Spleen (tissue), 11 donors: ENCODE measurements at regions not wholly inside any gene's neighbourhood (a gene's known extent, or its start where the extent isn't known, plus 50 kb on each side); places are given as distances from the start of the nearest gene placed in this dataset.

Experiments
- DNase-seq: peaks from one replicate; pipeline ENCODE4 v3.0.0-alpha.2; 2020
- H3K27ac ChIP-seq, 8 donors: fragments of 200-600 bp; sonication (generic) in 7 of 8; 1 replicate in 4 of 8; 2 replicates in 4 of 8; pipeline versions ENCODE4 v1.5.0 to v1.8.0; 2016 to 2021; ENCODE audit warnings: inconsistent platforms in 4 of 8, mild to moderate bottlenecking in 4 of 8, moderate library complexity in 1 of 8
- H3K27me3 ChIP-seq, 7 donors: fragments of 200-600 bp; sonication (generic) in 6 of 7; replicated peaks in 1 of 7; 1 replicate in 4 of 7; 2 replicates in 3 of 7; pipeline versions ENCODE4 v1.5.0 to v1.8.0; 2016 to 2021; ENCODE audit warnings: inconsistent platforms in 3 of 7, mild to moderate bottlenecking in 1 of 7
- H3K36me3 ChIP-seq, 6 donors: fragments of 200-600 bp; sonication (generic) in 5 of 6; 1 replicate in 4 of 6; 2 replicates in 2 of 6; pipeline versions ENCODE4 v1.5.0 to v1.8.0; 2016 to 2021; ENCODE audit warnings: inconsistent platforms in 2 of 6
- H3K4me1 ChIP-seq, 6 donors: fragments of 200-600 bp; sonication (generic) in 5 of 6; 1 replicate in 3 of 6; 2 replicates in 3 of 6; pipeline versions ENCODE4 v1.5.0 to v1.8.0; 2016 to 2021; ENCODE audit warnings: inconsistent platforms in 3 of 6
- H3K4me3 ChIP-seq, 8 donors: fragments of 200-600 bp; sonication (generic) in 7 of 8; 1 replicate in 4 of 8; 2 replicates in 4 of 8; pipeline versions ENCODE4 v1.5.0 to v1.8.0; 2016 to 2021; ENCODE audit warnings: inconsistent platforms in 4 of 8, mild to moderate bottlenecking in 4 of 8, moderate library complexity in 2 of 8
- H3K9me3 ChIP-seq, 8 donors: fragments of 200-600 bp; sonication (generic) in 7 of 8; 1 replicate in 4 of 8; 2 replicates in 4 of 8; pipeline versions ENCODE4 v1.5.0 to v1.8.0; 2016 to 2021; ENCODE audit warnings: inconsistent platforms in 4 of 8
- POLR2A ChIP-seq, 3 donors: fragments of 450-650 bp; IDR thresholded peaks; one replicate each; pipeline ENCODE4 v1.5.1; 2017; ENCODE audit warnings: antibody characterized with exemption in 3 of 3, mild to moderate bottlenecking in 1 of 3
- POLR2AphosphoS5 ChIP-seq, 3 donors: sonication (generic); formaldehyde crosslinking; IDR thresholded peaks; one replicate each; pipeline ENCODE4 v1.5.1; 2017; ENCODE audit warnings: antibody characterized with exemption in 3 of 3
- WGBS, 5 donors: extraction: QIAGEN DNeasy Blood & Tissue Kit in 3 of 5; methylation state at CpG; one replicate each; pipeline versions ENCODE4 v1.1.5 to v1.1.7; 2013 to 2018; 5-methylcytosine and 5-hydroxymethylcytosine counted together
- intact Hi-C: fragments of 100-400 bp; cut with DNase I; formaldehyde crosslinking; loops from one replicate; pipeline ENCODE4 v1.15.0; 2023; ENCODE audit warnings: low total_unique reads
- TF ChIP-seq, protein P1 (sequence below), 11 experiments: fragments of 200-600 bp in 7 of 11; fragments of 450-650 bp in 4 of 11; sonication (generic) in 4 of 11; IDR thresholded peaks in 8 of 11; conservative IDR thresholded peaks in 3 of 11; 1 replicate in 7 of 11; 2 replicates in 4 of 11; pipeline versions ENCODE4 v1.4.0 to v1.8.0; 2016 to 2021; ENCODE audit warnings: antibody characterized with exemption in 11 of 11, inconsistent platforms in 4 of 11, mild to moderate bottlenecking in 1 of 11
- donor health status: healthy with polysubstance abuse.
- donor health status: DM: no; HTN: no; CAD: no; lungs with moderate emphysema.
- donor health status: DM: no; HTN: no; CAD: no.
- donor health status: Bipolar disorder and iron deficiency.
- donor health status: healthy.
- donor health status: DM: no; HTN: no; CAD: no.
- donor health status: DM: yes; HTN: yes; CAD: no.

DNA sequence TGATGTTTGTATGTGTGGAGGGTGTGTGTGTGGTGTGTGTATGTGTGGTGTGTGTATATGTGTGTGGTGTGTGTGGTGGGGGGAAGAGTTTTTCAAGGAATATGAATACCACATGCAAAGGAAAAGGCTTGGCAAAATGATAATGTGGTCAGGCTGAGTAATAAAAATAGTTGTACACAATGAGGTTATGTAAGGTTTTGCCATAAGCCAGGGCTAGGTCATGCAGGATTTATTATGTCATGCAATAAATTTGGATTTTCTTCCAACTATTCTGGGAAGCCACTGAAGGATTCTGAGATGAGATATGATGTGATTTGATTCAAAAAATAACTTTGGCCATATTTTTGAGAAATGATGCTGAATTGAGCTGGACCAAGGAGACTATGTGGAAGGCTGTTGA is 1191.6 kb upstream of the SEL1L start:
- Histone ChIP-seq H3K27me3 (no peaks in the 10 kb centered on the region), H3K27ac (no peak overlapping the region), H3K4me3 (no peak overlapping the region), H3K4me1 (no peaks in the 10 kb centered on the region), H3K36me3 (no peaks in the 10 kb centered on the region), H3K9me3 (peaks cover 0 to 3% (median 0%) of the 10 kb centered on the region in 8 donors)
- TF ChIP-seq, protein P1, sequence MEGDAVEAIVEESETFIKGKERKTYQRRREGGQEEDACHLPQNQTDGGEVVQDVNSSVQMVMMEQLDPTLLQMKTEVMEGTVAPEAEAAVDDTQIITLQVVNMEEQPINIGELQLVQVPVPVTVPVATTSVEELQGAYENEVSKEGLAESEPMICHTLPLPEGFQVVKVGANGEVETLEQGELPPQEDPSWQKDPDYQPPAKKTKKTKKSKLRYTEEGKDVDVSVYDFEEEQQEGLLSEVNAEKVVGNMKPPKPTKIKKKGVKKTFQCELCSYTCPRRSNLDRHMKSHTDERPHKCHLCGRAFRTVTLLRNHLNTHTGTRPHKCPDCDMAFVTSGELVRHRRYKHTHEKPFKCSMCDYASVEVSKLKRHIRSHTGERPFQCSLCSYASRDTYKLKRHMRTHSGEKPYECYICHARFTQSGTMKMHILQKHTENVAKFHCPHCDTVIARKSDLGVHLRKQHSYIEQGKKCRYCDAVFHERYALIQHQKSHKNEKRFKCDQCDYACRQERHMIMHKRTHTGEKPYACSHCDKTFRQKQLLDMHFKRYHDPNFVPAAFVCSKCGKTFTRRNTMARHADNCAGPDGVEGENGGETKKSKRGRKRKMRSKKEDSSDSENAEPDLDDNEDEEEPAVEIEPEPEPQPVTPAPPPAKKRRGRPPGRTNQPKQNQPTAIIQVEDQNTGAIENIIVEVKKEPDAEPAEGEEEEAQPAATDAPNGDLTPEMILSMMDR (IDR thresholded peaks at IDR 0.05 in 8 of 11, conservative IDR thresholded peaks at IDR 0.05 in 3 of 11): no peak
- TF ChIP-seq POLR2A (IDR thresholded peaks at IDR 0.05) (no peak), POLR2AphosphoS5 (IDR thresholded peaks at IDR 0.05) (no peak)
- intact Hi-C loops: no loop called here
- DNase-seq: no peak

DNA sequence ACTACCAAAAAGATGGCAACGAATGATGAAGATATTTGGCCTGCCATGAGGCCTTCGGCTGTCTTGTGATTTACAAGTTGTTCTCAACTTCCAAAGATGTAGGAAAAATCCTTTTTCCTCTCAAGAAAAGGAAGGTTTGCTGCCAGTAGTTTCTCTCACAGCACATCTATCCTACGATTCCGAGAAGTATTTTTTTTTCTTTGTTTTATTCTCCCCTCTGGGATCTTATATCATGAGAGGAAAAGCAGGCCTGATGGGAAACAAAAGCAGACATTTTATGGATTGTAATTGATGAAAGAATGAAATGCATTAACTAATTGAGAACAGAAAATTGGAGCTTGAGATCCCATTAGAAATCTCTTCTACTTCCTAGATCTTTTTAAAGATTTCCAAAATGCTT is 1197.9 kb upstream of the SEL1L start:
- Histone ChIP-seq H3K4me3 (no peak overlapping the region), H3K27ac (no peak overlapping the region), H3K36me3 (no peaks in the 10 kb centered on the region), H3K4me1 (no peaks in the 10 kb centered on the region), H3K9me3 (peaks cover 0 to 8% (median 0%) of the 10 kb centered on the region in 8 donors), H3K27me3 (no peaks in the 10 kb centered on the region)
- DNase-seq: no peak
- WGBS, 5 donors: 81 to 90% (median 85%) methylated on average over 4 of the region's 4 CpGs
- TF ChIP-seq POLR2AphosphoS5 (IDR thresholded peaks at IDR 0.05): no peak
- TF ChIP-seq, protein P1 (IDR thresholded peaks at IDR 0.05 in 8 of 11, conservative IDR thresholded peaks at IDR 0.05 in 3 of 11): no peak
- no peak for TF ChIP-seq POLR2A (IDR thresholded peaks at IDR 0.05)
- intact Hi-C loops: no loop called here

DNA sequence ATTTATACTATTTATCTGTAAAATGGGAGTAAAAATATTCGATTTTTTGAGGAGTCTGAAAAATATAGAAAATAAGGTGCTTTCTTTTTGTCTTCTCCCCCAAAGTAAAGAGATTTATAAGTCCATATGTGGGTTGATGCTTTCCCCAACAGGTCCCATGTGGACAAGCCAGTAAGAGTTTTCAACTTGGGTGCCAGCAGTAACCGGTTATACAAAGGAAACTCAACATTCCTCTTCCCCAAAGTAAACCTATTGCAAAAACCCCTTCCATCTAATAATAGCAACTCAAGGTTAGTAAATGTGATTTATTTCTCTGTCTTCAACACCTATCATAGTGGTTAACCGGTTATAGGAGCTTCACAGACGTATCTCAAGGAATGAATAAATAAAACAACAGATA is 1206.9 kb upstream of the SEL1L start:
- H3K27me3 ChIP-seq: no peaks in the 10 kb centered on the region
- no peak overlapping the region for H3K4me3 ChIP-seq
- H3K4me1 ChIP-seq: no peaks in the 10 kb centered on the region
- no peak for DNase-seq
- TF ChIP-seq, protein P1 (IDR thresholded peaks at IDR 0.05 in 8 of 11, conservative IDR thresholded peaks at IDR 0.05 in 3 of 11): no peak
- H3K27ac ChIP-seq: no peak overlapping the region
- H3K9me3 ChIP-seq: no peaks in the 10 kb centered on the region
- 52 to 69% (median 62%) methylated on average over 4 of the region's 4 CpGs for WGBS, 5 donors
- H3K36me3 ChIP-seq: no peaks in the 10 kb centered on the region
- intact Hi-C loops: no loop called here

DNA sequence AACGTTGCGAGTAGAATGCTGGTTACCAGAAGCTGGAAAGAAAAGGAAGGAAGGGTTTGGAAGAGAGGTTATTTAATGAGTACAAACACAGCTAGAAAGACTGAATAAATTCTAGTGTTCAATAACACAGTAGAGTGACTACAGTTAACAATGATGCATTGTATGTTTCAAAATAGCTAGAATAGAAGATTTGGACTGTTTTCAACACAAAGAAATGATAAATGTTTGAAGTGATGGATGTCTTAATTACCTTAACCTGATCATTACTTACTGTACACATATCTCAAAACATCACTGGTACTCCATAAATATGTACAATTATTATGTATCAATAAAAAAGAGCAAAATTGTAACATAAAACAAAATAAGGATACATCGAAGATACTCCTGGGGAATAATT is 1221.8 kb upstream of the SEL1L start:
- Histone ChIP-seq H3K4me3 (no peak overlapping the region), H3K9me3 (peaks cover 0 to 24% (median 7%) of the 10 kb centered on the region in 8 donors), H3K27ac (no peak overlapping the region), H3K36me3 (no peaks in the 10 kb centered on the region), H3K4me1 (no peaks in the 10 kb centered on the region), H3K27me3 (no peaks in the 10 kb centered on the region)
- no peak for DNase-seq
- TF ChIP-seq, protein P1 (IDR thresholded peaks at IDR 0.05 in 8 of 11, conservative IDR thresholded peaks at IDR 0.05 in 3 of 11): no peak
- no peak for TF ChIP-seq POLR2A (IDR thresholded peaks at IDR 0.05)
- TF ChIP-seq POLR2AphosphoS5 (IDR thresholded peaks at IDR 0.05): no peak
- intact Hi-C loops: no loop called here
- 83 to 88% (median 86%) methylated on average over 3 of the region's 3 CpGs for WGBS, 5 donors
